GM18520 (cell line): ENCODE measurements at regions not wholly inside any gene's neighbourhood (a gene's known extent, or its start where the extent isn't known, plus 50 kb on each side); places are given as distances from the start of the nearest gene placed in this dataset.

Source experiments
- ATAC-seq: cut with Tn5 transposase; IDR thresholded peaks from one replicate; pipeline ENCODE4 v1.9.1; 2021; ENCODE audit not compliant: unreplicated experiment

GRCh38 chr16:86681031-86681756 lies 102.8 kb downstream of the FOXL1 start:
- ATAC-seq: no peak

- no peak for ATAC-seq
These were observed 103.4 kb downstream of the FOXL1 start for GRCh38 chr16:86681757-86682106.

- no peak for ATAC-seq
These were observed 104.0 kb downstream of the FOXL1 start for GRCh38 chr16:86682219-86682904.

- no peak for ATAC-seq
These were observed 105.3 kb downstream of the FOXL1 start for GRCh38 chr16:86683441-86684194.

- ATAC-seq: no peak
These were observed 106.7 kb downstream of the FOXL1 start for GRCh38 chr16:86685076-86685475.

GRCh38 chr16:86690970-86691369 lies 112.6 kb downstream of the FOXL1 start:
- ATAC-seq: no peak

- ATAC-seq: no peak
These were observed 114.1 kb downstream of the FOXL1 start for GRCh38 chr16:86692426-86692825.

GRCh38 chr16:86693033-86693432 lies 114.7 kb downstream of the FOXL1 start:
- ATAC-seq: no peak

- no peak for ATAC-seq
These were observed 119.4 kb downstream of the FOXL1 start for GRCh38 chr16:86697715-86698114.

- no peak for ATAC-seq
These were observed 121.9 kb downstream of the FOXL1 start for GRCh38 chr16:86700046-86700945.

- no peak for ATAC-seq
These were observed 123.1 kb downstream of the FOXL1 start for GRCh38 chr16:86701286-86701975.

- ATAC-seq: no peak
These were observed 124.7 kb downstream of the FOXL1 start for GRCh38 chr16:86702824-86703588.

- ATAC-seq: no peak
These were observed 126.2 kb downstream of the FOXL1 start for GRCh38 chr16:86704516-86704915.

- no peak for ATAC-seq
These were observed 128.4 kb downstream of the FOXL1 start for GRCh38 chr16:86706726-86707125.

- no peak for ATAC-seq
These were observed 128.8 kb downstream of the FOXL1 start for GRCh38 chr16:86707171-86707570.

- ATAC-seq: no peak
These were observed 129.2 kb downstream of the FOXL1 start for GRCh38 chr16:86707581-86707980.

- no peak for ATAC-seq
These were observed 130.1 kb downstream of the FOXL1 start for GRCh38 chr16:86708431-86708830.

- no peak for ATAC-seq
These were observed 130.8 kb downstream of the FOXL1 start for GRCh38 chr16:86709103-86709502.

- ATAC-seq: no peak
These were observed 131.7 kb downstream of the FOXL1 start for GRCh38 chr16:86709902-86710601.
